Caco-2 (cell line): ENCODE measurements at regions not wholly inside any gene's neighbourhood (a gene's known extent, or its start where the extent isn't known, plus 50 kb on each side); places are given as distances from the start of the nearest gene placed in this dataset.

ENCODE experiments used
- BruUV-seq: library from RNA; stranded (reverse); fragments of 400-500 nt; replicated peaks from 2 replicates; lab custom pipeline; 2021; lab: Mats Ljungman, UMichigan
- CTCF ChIA-PET: fragments of 300-600 bp; sonication (Branson Sonifier 250); formaldehyde crosslinking; loops from one replicate; lab custom pipeline; 2022; ENCODE audit warnings: antibody characterized with exemption; lab: Charles Lee
- POLR2A ChIA-PET: fragments of 300-600 bp; sonication (Branson Sonifier 250); formaldehyde crosslinking; loops from one replicate; lab custom pipeline; 2022; ENCODE audit warnings: antibody characterized with exemption; lab: Charles Lee
- DNase-seq, 2 experiments: peaks; one replicate each; pipeline versions ENCODE4 v3.0.0 to v3.0.0-alpha.2; 2020 to 2022
- H3K27me3 ChIP-seq: replicated peaks from 2 replicates; pipeline ENCODE4 v1.6.0; 2011; ENCODE audit warnings: low read length; ENCODE audit not compliant: control insufficient read depth, insufficient read depth
- H3K36me3 ChIP-seq: 2 replicates; pipeline ENCODE4 v1.5.1; 2011; ENCODE audit warnings: low read length; ENCODE audit not compliant: control insufficient read depth, insufficient read depth
- H3K4me1 ChIP-seq: fragments of 250-450 bp; sonication (Bioruptor Pico); 2 replicates; pipeline ENCODE4 v1.5.1; 2020; ENCODE audit warnings: mild to moderate bottlenecking
- H3K4me3 ChIP-seq: 2 replicates; pipeline ENCODE4 v1.5.1; 2011; ENCODE audit warnings: low read depth, mild to moderate bottlenecking, control low read depth, low read length
- H3K9me3 ChIP-seq: fragments of 250-450 bp; sonication (Bioruptor Pico); 2 replicates; pipeline ENCODE4 v1.5.1; 2020; ENCODE audit warnings: mild to moderate bottlenecking, moderate library complexity
- H3K27ac Mint-ChIP-seq: one replicate; pipeline ENCODE4 v1.8.0; 2022; ENCODE audit warnings: mixed read lengths; ENCODE audit not compliant: unreplicated experiment
- H3K27me3 Mint-ChIP-seq: one replicate; pipeline ENCODE4 v1.8.0; 2022; ENCODE audit warnings: mixed read lengths; ENCODE audit not compliant: insufficient read depth, unreplicated experiment
- H3K36me3 Mint-ChIP-seq: one replicate; pipeline ENCODE4 v1.8.0; 2022; ENCODE audit warnings: mild to moderate bottlenecking, mixed read lengths; ENCODE audit not compliant: insufficient read depth, unreplicated experiment
- H3K4me1 Mint-ChIP-seq: one replicate; pipeline ENCODE4 v1.8.0; 2022; ENCODE audit warnings: low read depth, mixed read lengths; ENCODE audit not compliant: unreplicated experiment
- H3K4me3 Mint-ChIP-seq: one replicate; pipeline ENCODE4 v1.8.0; 2022; ENCODE audit warnings: mild to moderate bottlenecking, moderate library complexity, mixed read lengths; ENCODE audit not compliant: unreplicated experiment
- H3K9me3 Mint-ChIP-seq: one replicate; pipeline ENCODE4 v1.8.0; 2022; ENCODE audit warnings: mixed read lengths; ENCODE audit not compliant: unreplicated experiment
- intact Hi-C: fragments of 100-400 bp; cut with micrococcal nuclease; formaldehyde crosslinking; loops from one replicate; pipeline ENCODE4 v1.10.0; 2022; ENCODE audit not compliant: unreplicated experiment
- TF ChIP-seq, protein P1 (sequence below), 2 experiments: fragments of 200-600 bp in 1 of 2; IDR thresholded peaks; 1 replicate in 1 of 2; 2 replicates in 1 of 2; pipeline versions ENCODE4 v1.5.1 to v1.8.0; 2011 to 2022; ENCODE audit warnings: antibody characterized with exemption in 1 of 2, control low read depth in 1 of 2, inconsistent platforms in 1 of 2, low read depth in 1 of 2, low read length in 1 of 2, mild to moderate bottlenecking in 1 of 2, moderate library complexity in 1 of 2; ENCODE audit not compliant: insufficient read depth in 1 of 2, severe bottlenecking in 1 of 2, unreplicated experiment in 1 of 2

DNA sequence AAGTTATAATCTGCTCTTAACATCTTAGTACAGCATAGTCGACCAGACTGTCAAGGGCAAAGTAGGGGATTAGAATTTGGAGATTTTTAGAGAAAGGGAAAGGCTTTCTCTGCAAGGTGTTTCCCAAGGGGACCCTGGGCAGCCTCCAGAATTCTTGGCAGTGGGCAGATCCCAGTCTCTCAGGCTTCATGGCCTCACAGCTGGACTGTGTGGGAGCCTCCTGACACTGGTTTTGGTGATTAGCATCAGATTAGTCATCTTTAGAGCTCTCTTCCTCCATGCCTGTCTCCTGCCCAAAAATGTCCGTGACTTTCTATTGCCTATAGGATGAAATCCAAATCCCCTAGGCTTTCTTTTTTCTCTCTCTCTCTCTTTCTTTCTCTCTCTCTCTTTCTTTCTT is 370.7 kb downstream of the ZSWIM6 start:
- Mint-ChIP-seq H3K4me3 (no peak overlapping the region), H3K27me3 (peaks cover 9% of the 10 kb centered on the region), H3K36me3 (no peaks in the 10 kb centered on the region), H3K27ac (no peak overlapping the region), H3K9me3 (no peaks in the 10 kb centered on the region), H3K4me1 (no peaks in the 10 kb centered on the region)
- ChIA-PET CTCF (no interaction called here), POLR2A (no interaction called here)
- Histone ChIP-seq H3K9me3 (no peaks in the 10 kb centered on the region), H3K36me3 (no peaks in the 10 kb centered on the region), H3K4me3 (no peak overlapping the region), H3K4me1 (no peaks in the 10 kb centered on the region), H3K27me3 (no peaks in the 10 kb centered on the region)
- DNase-seq: no peak
- intact Hi-C loops: no loop called here
- TF ChIP-seq, protein P1, sequence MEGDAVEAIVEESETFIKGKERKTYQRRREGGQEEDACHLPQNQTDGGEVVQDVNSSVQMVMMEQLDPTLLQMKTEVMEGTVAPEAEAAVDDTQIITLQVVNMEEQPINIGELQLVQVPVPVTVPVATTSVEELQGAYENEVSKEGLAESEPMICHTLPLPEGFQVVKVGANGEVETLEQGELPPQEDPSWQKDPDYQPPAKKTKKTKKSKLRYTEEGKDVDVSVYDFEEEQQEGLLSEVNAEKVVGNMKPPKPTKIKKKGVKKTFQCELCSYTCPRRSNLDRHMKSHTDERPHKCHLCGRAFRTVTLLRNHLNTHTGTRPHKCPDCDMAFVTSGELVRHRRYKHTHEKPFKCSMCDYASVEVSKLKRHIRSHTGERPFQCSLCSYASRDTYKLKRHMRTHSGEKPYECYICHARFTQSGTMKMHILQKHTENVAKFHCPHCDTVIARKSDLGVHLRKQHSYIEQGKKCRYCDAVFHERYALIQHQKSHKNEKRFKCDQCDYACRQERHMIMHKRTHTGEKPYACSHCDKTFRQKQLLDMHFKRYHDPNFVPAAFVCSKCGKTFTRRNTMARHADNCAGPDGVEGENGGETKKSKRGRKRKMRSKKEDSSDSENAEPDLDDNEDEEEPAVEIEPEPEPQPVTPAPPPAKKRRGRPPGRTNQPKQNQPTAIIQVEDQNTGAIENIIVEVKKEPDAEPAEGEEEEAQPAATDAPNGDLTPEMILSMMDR (IDR thresholded peaks at IDR 0.05; ENCODE audit: insufficient read depth in 1 of 2, low read depth in 1 of 2, low read length in 1 of 2, severe bottlenecking in 1 of 2, unreplicated experiment in 1 of 2): no peak
- BruUV-seq: no TSS peak

- POLR2A ChIA-PET: no interaction called here
- no peaks in the 10 kb centered on the region for H3K27me3 ChIP-seq
- H3K36me3 ChIP-seq: no peaks in the 10 kb centered on the region
- no TSS peak for BruUV-seq
- Mint-ChIP-seq H3K27ac (no peak overlapping the region), H3K4me1 (no peaks in the 10 kb centered on the region), H3K36me3 (no peaks in the 10 kb centered on the region), H3K9me3 (peaks cover 2% of the 10 kb centered on the region), H3K4me3 (no peak overlapping the region), H3K27me3 (peaks cover 11% of the 10 kb centered on the region)
- intact Hi-C loops: no loop called here
- TF ChIP-seq, protein P1 (IDR thresholded peaks at IDR 0.05; ENCODE audit: insufficient read depth in 1 of 2, low read depth in 1 of 2, low read length in 1 of 2, severe bottlenecking in 1 of 2, unreplicated experiment in 1 of 2): no peak
- H3K9me3 ChIP-seq: no peaks in the 10 kb centered on the region
- H3K4me1 ChIP-seq: no peaks in the 10 kb centered on the region
- H3K4me3 ChIP-seq: no peak overlapping the region
- DNase-seq: no peak
- CTCF ChIA-PET: no interaction called here
Observed at GRCh38 chr5:61704289-61704688, 372.2 kb downstream of the ZSWIM6 start.

GRCh38 chr5:61706751-61707150 is 374.7 kb downstream of the ZSWIM6 start:
- Histone ChIP-seq H3K9me3 (no peaks in the 10 kb centered on the region), H3K27me3 (no peaks in the 10 kb centered on the region), H3K36me3 (no peaks in the 10 kb centered on the region), H3K4me1 (no peaks in the 10 kb centered on the region), H3K4me3 (no peak overlapping the region)
- no peak overlapping the region for H3K4me3 Mint-ChIP-seq
- TF ChIP-seq, protein P1 (IDR thresholded peaks at IDR 0.05; ENCODE audit: insufficient read depth in 1 of 2, low read depth in 1 of 2, low read length in 1 of 2, severe bottlenecking in 1 of 2, unreplicated experiment in 1 of 2): no peak
- intact Hi-C loops: no loop called here
- H3K36me3 Mint-ChIP-seq: no peaks in the 10 kb centered on the region
- peaks cover 11% of the 10 kb centered on the region for H3K27me3 Mint-ChIP-seq
- peaks cover 10% of the 10 kb centered on the region for H3K9me3 Mint-ChIP-seq
- POLR2A ChIA-PET: no interaction called here
- no peak for DNase-seq
- no peaks in the 10 kb centered on the region for H3K4me1 Mint-ChIP-seq
- no peak overlapping the region for H3K27ac Mint-ChIP-seq
- no TSS peak for BruUV-seq
- CTCF ChIA-PET: no interaction called here
